ENCODE measurements at regions not wholly inside any gene's neighbourhood (a gene's known extent, or its start where the extent isn't known, plus 50 kb on each side); places are given as distances from the start of the nearest gene placed in this dataset.

DNA sequence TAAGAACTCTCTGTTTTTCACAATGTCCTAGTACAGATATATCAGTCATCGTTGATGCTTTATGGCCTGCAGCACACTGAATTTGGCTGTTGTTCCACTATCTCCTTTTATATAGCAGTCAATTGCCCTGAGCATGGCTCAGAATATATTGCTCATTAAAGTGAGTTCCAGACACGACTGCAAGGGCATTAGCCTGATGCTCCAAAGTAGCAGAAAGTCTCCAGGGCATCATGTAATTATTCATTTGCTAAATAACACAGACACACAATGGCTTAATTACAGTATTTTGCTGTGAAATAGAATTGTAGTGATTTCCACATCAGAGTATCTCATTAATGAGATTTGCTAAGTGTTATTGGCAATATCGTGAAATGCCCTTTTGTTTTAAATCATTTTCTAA, 1167.5 kb downstream of the AACS start:
- ChIA-PET CTCF (ENCODE audit: unreplicated experiment) (no interaction called here), POLR2A (no interaction called here)
- DNase-seq (ENCODE audit: low spot score): no peak
- TF ChIP-seq CTCF (conservative IDR thresholded peaks at IDR 0.05; ENCODE audit: low read length) (no peak), EZH2phosphoT487 (IDR thresholded peaks at IDR 0.05; ENCODE audit: borderline replicate concordance, low read depth, low read length) (no peak)
- Histone ChIP-seq H3K4me3 (ENCODE audit: low read depth, low read length, poor library complexity, severe bottlenecking) (no peak overlapping the region), H3K79me2 (ENCODE audit: insufficient read depth, low read depth, low read length) (no peaks in the 10 kb centered on the region), H2AFZ (ENCODE audit: low read length) (no peak overlapping the region), H3K36me3 (ENCODE audit: insufficient read depth, low read length) (no peaks in the 10 kb centered on the region), H4K20me1 (ENCODE audit: insufficient read depth, low read length) (no peaks in the 10 kb centered on the region), H3K9me2 (ENCODE audit: insufficient read depth, low read length) (no peaks in the 10 kb centered on the region), H3K9me3 (ENCODE audit: low read length) (no peaks in the 10 kb centered on the region), H3K4me2 (ENCODE audit: low read length) (no peak overlapping the region), H3K4me1 (ENCODE audit: insufficient read depth, low read length, poor library complexity, severe bottlenecking) (no peaks in the 10 kb centered on the region), H3K27ac (ENCODE audit: low read depth, low read length, poor library complexity, severe bottlenecking) (no peak overlapping the region)
- no TSS peak for BruUV-seq (replicated peaks)
- intact Hi-C loops (cut with micrococcal nuclease; ENCODE audit: unreplicated experiment): no loop called here

DNA sequence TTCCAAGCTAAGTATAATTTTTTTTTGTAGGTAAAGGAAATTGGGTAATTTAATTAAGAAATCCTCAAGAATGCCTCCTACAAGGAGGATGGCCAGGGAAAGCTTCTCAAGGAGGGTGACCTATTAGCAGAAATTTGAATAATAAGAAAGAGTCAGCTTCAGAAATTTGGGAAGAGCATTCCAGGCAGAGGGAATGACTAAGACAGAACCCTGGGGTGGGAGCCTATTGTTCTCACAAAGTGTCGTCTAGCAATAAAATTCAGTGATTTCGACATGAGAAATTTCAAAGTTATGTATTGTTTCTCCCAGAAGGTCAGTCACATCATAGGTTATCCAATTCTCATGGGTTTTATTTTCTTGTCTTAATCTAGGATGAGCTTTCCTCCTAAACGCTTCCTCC, 1168.4 kb downstream of the AACS start:
- no TSS peak for BruUV-seq (replicated peaks)
- Histone ChIP-seq H3K4me3 (ENCODE audit: low read depth, low read length, poor library complexity, severe bottlenecking) (no peak overlapping the region), H2AFZ (ENCODE audit: low read length) (no peak overlapping the region), H3K27ac (ENCODE audit: low read depth, low read length, poor library complexity, severe bottlenecking) (no peak overlapping the region), H3K9me3 (ENCODE audit: low read length) (no peaks in the 10 kb centered on the region), H3K9me2 (ENCODE audit: insufficient read depth, low read length) (no peaks in the 10 kb centered on the region), H3K36me3 (ENCODE audit: insufficient read depth, low read length) (no peaks in the 10 kb centered on the region), H3K4me1 (ENCODE audit: insufficient read depth, low read length, poor library complexity, severe bottlenecking) (no peaks in the 10 kb centered on the region), H3K79me2 (ENCODE audit: insufficient read depth, low read depth, low read length) (no peaks in the 10 kb centered on the region), H4K20me1 (ENCODE audit: insufficient read depth, low read length) (no peaks in the 10 kb centered on the region), H3K4me2 (ENCODE audit: low read length) (no peak overlapping the region)
- intact Hi-C loops (cut with micrococcal nuclease; ENCODE audit: unreplicated experiment): no loop called here
- TF ChIP-seq EZH2phosphoT487 (IDR thresholded peaks at IDR 0.05; ENCODE audit: borderline replicate concordance, low read depth, low read length): no peak
- TF ChIP-seq CTCF (conservative IDR thresholded peaks at IDR 0.05; ENCODE audit: low read length): no peak
- ChIA-PET POLR2A (interaction anchor here (0.5 kb wide), 1 partner anchor 28 kb away, joined by 3 read pairs; no protein-coding TSS in a partner anchor), CTCF (ENCODE audit: unreplicated experiment) (no interaction called here)
- no peak for DNase-seq (ENCODE audit: low spot score)

- no peak overlapping the region for H3K4me3 ChIP-seq (ENCODE audit: low read depth, low read length, poor library complexity, severe bottlenecking)
- intact Hi-C loops (cut with micrococcal nuclease; ENCODE audit: unreplicated experiment): no loop called here
- CTCF ChIA-PET (ENCODE audit: unreplicated experiment): no interaction called here
- no peak for TF ChIP-seq CTCF (conservative IDR thresholded peaks at IDR 0.05; ENCODE audit: low read length)
- no peak for TF ChIP-seq EZH2phosphoT487 (IDR thresholded peaks at IDR 0.05; ENCODE audit: borderline replicate concordance, low read depth, low read length)
- no peaks in the 10 kb centered on the region for H3K9me3 ChIP-seq (ENCODE audit: low read length)
- H3K27ac ChIP-seq (ENCODE audit: low read depth, low read length, poor library complexity, severe bottlenecking): no peak overlapping the region
- BruUV-seq (replicated peaks): no TSS peak
- no peak for DNase-seq (ENCODE audit: low spot score)
- H2AFZ ChIP-seq (ENCODE audit: low read length): no peak overlapping the region
- no peaks in the 10 kb centered on the region for H3K9me2 ChIP-seq (ENCODE audit: insufficient read depth, low read length)
- no peak overlapping the region for H3K4me2 ChIP-seq (ENCODE audit: low read length)
- H3K79me2 ChIP-seq (ENCODE audit: insufficient read depth, low read depth, low read length): no peaks in the 10 kb centered on the region
- no peaks in the 10 kb centered on the region for H3K4me1 ChIP-seq (ENCODE audit: insufficient read depth, low read length, poor library complexity, severe bottlenecking)
- H4K20me1 ChIP-seq (ENCODE audit: insufficient read depth, low read length): no peaks in the 10 kb centered on the region
- H3K36me3 ChIP-seq (ENCODE audit: insufficient read depth, low read length): no peaks in the 10 kb centered on the region
- POLR2A ChIA-PET: no interaction called here
Measured at GRCh38 chr12:126243814-126244440, 1178.7 kb downstream of the AACS start.
